MCF 10A (cell line): ENCODE measurements at regions not wholly inside any gene's neighbourhood (a gene's known extent, or its start where the extent isn't known, plus 50 kb on each side); places are given as distances from the start of the nearest gene placed in this dataset.

ENCODE experiments used
- BruUV-seq: library from RNA; stranded (reverse); fragments of 400-500 nt; replicated peaks from 2 replicates; lab custom pipeline; 2021; lab: Mats Ljungman, UMichigan
- CTCF ChIA-PET: fragments of 300-600 bp; sonication (Branson Sonifier 250); formaldehyde crosslinking; extraction: SDS; loops from one replicate; lab custom pipeline; 2021; ENCODE audit warnings: antibody characterized with exemption, inconsistent platforms; lab: Yijun Ruan, JAX
- POLR2A ChIA-PET: fragments of 300-600, 350-650 bp; sonication (Branson Sonifier 250); formaldehyde crosslinking; extraction: SDS; loops from one replicate; lab custom pipeline; 2020; ENCODE audit warnings: antibody characterized with exemption, inconsistent platforms; lab: Yijun Ruan, JAX
- DNase-seq: peaks from one replicate; pipeline ENCODE4 v3.0.0-alpha.2; 2018; ENCODE audit not compliant: unreplicated experiment
- H3K27ac Mint-ChIP-seq: one replicate; pipeline ENCODE4 v1.8.0; 2022; ENCODE audit warnings: mild to moderate bottlenecking, low read depth, mixed read lengths; ENCODE audit not compliant: unreplicated experiment
- H3K27me3 Mint-ChIP-seq: one replicate; pipeline ENCODE4 v1.8.0; 2022; ENCODE audit warnings: mixed read lengths; ENCODE audit not compliant: insufficient read depth, unreplicated experiment
- H3K36me3 Mint-ChIP-seq: one replicate; pipeline ENCODE4 v1.8.0; 2022; ENCODE audit warnings: mild to moderate bottlenecking, moderate library complexity, mixed read lengths; ENCODE audit not compliant: insufficient read depth, unreplicated experiment
- H3K4me1 Mint-ChIP-seq: one replicate; pipeline ENCODE4 v1.8.0; 2022; ENCODE audit warnings: mixed read lengths; ENCODE audit not compliant: insufficient read depth, unreplicated experiment
- H3K4me3 Mint-ChIP-seq: one replicate; pipeline ENCODE4 v1.8.0; 2022; ENCODE audit warnings: mild to moderate bottlenecking, moderate library complexity, mixed read lengths; ENCODE audit not compliant: unreplicated experiment
- H3K9me3 Mint-ChIP-seq: one replicate; pipeline ENCODE4 v1.8.0; 2022; ENCODE audit warnings: mixed read lengths; ENCODE audit not compliant: unreplicated experiment
- intact Hi-C: fragments of 100-400 bp; cut with micrococcal nuclease; formaldehyde crosslinking; loops from 2 replicates; pipeline ENCODE4 v1.14.1; 2022
- TF ChIP-seq, protein P1 (sequence below): fragments of 200-600 bp; IDR thresholded peaks from one replicate; pipeline ENCODE4 v1.8.0; 2022; ENCODE audit warnings: antibody characterized with exemption, mild to moderate bottlenecking; ENCODE audit not compliant: unreplicated experiment

DNA sequence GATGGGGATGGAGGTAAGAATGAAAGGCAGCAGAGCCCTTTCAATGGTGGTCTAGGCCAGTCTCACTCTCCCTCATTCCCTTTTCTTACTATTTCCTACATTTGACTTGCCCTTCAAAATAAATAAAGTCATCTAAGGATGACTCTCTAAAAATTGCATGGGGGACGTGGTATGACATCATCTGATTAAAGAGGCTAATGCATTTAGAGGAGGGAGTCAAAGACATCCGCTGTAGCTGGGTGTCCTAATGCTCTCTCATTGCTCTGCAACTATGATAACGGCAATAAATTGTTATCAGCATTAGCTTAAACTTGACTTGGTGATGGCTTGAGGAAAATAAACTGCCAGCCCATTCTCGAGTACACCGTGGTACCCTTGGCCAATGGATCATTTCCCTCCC, 225.6 kb upstream of the PBX1 start:
- Mint-ChIP-seq H3K36me3 (no peaks in the 10 kb centered on the region), H3K4me1 (no peaks in the 10 kb centered on the region), H3K27me3 (no peaks in the 10 kb centered on the region), H3K4me3 (no peak overlapping the region), H3K9me3 (no peaks in the 10 kb centered on the region), H3K27ac (no peak overlapping the region)
- CTCF ChIA-PET = no interaction called here
- no TSS peak for BruUV-seq
- DNase-seq = no peak
- intact Hi-C loops = no loop called here
- TF ChIP-seq, protein P1, sequence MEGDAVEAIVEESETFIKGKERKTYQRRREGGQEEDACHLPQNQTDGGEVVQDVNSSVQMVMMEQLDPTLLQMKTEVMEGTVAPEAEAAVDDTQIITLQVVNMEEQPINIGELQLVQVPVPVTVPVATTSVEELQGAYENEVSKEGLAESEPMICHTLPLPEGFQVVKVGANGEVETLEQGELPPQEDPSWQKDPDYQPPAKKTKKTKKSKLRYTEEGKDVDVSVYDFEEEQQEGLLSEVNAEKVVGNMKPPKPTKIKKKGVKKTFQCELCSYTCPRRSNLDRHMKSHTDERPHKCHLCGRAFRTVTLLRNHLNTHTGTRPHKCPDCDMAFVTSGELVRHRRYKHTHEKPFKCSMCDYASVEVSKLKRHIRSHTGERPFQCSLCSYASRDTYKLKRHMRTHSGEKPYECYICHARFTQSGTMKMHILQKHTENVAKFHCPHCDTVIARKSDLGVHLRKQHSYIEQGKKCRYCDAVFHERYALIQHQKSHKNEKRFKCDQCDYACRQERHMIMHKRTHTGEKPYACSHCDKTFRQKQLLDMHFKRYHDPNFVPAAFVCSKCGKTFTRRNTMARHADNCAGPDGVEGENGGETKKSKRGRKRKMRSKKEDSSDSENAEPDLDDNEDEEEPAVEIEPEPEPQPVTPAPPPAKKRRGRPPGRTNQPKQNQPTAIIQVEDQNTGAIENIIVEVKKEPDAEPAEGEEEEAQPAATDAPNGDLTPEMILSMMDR = no peak
- POLR2A ChIA-PET = interaction anchor here (0.6 kb wide), 1 partner anchor 88 kb away, joined by 4 read pairs; no protein-coding TSS in a partner anchor

DNA sequence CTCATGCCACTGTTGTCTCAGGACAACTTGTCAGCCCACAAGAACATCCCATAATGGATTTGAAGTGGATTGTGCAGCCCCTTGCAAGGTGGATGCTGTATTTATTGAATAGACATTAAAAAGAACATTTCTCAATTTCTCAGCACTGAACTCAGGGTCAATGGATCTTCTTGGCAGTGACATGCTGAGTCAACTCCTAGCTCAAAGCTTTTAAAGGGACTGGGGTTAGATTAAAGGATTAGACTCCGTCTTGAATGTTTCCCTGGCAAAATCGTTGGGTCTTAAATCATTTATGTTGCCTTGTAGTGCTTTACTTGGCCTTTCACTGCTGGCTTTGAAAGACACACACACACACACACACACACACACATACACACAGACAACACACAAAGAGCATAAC, 221.6 kb upstream of the PBX1 start:
- H3K4me3 Mint-ChIP-seq = no peak overlapping the region
- H3K27ac Mint-ChIP-seq = no peak overlapping the region
- H3K27me3 Mint-ChIP-seq = no peaks in the 10 kb centered on the region
- peaks cover 14% of the 10 kb centered on the region for H3K9me3 Mint-ChIP-seq
- intact Hi-C loops = no loop called here
- no peak for DNase-seq
- CTCF ChIA-PET = interaction anchor here (0.9 kb wide), 1 partner anchor 8 kb away, joined by 3 read pairs; no protein-coding TSS in a partner anchor
- no peaks in the 10 kb centered on the region for H3K4me1 Mint-ChIP-seq
- no peaks in the 10 kb centered on the region for H3K36me3 Mint-ChIP-seq
- TF ChIP-seq, protein P1 = no peak
- BruUV-seq = no TSS peak
- POLR2A ChIA-PET = no interaction called here

DNA sequence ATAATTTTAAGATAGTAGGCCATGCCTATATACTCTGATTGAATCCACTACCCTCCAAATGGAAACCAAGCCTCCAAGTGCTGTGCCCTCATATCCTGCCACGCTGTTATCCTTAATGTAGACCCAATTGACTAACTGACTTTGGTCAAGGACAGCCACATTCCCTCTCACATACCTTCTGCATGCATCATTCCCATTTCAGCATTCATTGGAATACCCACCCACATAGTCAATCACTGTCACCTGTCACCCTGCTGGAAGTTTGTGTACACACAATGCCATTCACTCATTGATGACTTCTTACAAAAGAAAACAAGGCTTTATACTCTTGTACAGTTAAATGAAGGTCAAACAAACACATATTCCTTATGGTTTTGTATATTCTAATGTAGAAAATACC, 221.1 kb upstream of the PBX1 start:
- POLR2A ChIA-PET = no interaction called here
- no TSS peak for BruUV-seq
- Mint-ChIP-seq H3K9me3 (peaks cover 14% of the 10 kb centered on the region), H3K36me3 (no peaks in the 10 kb centered on the region), H3K27ac (no peak overlapping the region), H3K4me3 (no peak overlapping the region), H3K27me3 (no peaks in the 10 kb centered on the region), H3K4me1 (no peaks in the 10 kb centered on the region)
- TF ChIP-seq, protein P1 = no peak
- intact Hi-C loops = no loop called here
- CTCF ChIA-PET = interaction anchor here (0.9 to 1.0 kb wide), 2 partner anchors 8 to 108 kb away, joined by 3 read pairs; no protein-coding TSS in a partner anchor
- DNase-seq = peak; percentile 32

DNA sequence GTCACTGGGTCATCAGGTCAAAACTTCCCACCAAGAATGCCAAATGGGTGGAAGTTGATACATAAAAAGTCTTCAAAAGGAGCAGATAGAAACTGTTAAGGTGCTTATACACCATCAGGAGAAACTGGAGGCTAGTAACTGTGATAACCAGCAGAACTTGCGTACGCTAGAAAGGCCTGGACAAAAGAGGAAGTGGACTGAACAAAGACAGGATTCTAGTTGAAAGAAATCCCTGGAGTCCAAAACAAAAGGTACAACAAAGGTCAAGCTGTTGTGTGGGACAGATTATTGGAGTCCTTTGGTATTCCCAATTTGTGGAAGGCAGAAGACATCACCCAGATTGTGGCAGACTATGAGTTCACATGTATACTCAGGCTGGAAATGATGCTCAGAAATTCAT, 215.8 kb upstream of the PBX1 start:
- CTCF ChIA-PET = no interaction called here
- no peaks in the 10 kb centered on the region for H3K36me3 Mint-ChIP-seq
- H3K4me1 Mint-ChIP-seq = no peaks in the 10 kb centered on the region
- peaks cover 14% of the 10 kb centered on the region for H3K9me3 Mint-ChIP-seq
- H3K4me3 Mint-ChIP-seq = no peak overlapping the region
- no TSS peak for BruUV-seq
- DNase-seq = no peak
- no peaks in the 10 kb centered on the region for H3K27me3 Mint-ChIP-seq
- TF ChIP-seq, protein P1 = no peak
- POLR2A ChIA-PET = no interaction called here
- intact Hi-C loops = no loop called here
- H3K27ac Mint-ChIP-seq = no peak overlapping the region
